ENCODE measurements at regions not wholly inside any gene's neighbourhood (a gene's known extent, or its start where the extent isn't known, plus 50 kb on each side); places are given as distances from the start of the nearest gene placed in this dataset.

DNA sequence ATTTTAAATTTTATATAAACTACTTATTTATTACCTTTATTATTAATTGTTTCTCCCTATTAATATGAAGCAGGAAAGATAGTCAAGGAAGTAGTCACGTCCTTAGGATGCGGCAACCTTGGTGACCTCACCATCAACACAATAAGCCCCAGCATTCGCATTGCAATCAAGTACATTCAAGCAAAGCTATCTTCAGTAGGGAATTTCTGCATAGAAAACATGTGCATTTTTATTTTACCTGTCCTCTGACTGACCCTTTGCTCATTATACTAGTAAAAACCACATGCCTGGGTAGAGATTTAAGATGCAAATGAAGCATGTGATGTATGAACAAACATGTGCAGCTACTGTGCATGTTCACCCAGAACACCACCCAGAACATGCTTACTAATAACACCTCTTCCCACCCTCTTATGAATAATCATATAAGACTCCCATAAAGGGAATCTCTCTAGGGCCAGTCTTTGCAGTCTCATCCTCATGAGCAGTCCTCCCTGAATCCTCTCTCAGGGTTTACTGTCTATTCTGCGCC lies 869.6 kb downstream of the TAF11L14 start:
- TF ChIP-seq, protein P1, sequence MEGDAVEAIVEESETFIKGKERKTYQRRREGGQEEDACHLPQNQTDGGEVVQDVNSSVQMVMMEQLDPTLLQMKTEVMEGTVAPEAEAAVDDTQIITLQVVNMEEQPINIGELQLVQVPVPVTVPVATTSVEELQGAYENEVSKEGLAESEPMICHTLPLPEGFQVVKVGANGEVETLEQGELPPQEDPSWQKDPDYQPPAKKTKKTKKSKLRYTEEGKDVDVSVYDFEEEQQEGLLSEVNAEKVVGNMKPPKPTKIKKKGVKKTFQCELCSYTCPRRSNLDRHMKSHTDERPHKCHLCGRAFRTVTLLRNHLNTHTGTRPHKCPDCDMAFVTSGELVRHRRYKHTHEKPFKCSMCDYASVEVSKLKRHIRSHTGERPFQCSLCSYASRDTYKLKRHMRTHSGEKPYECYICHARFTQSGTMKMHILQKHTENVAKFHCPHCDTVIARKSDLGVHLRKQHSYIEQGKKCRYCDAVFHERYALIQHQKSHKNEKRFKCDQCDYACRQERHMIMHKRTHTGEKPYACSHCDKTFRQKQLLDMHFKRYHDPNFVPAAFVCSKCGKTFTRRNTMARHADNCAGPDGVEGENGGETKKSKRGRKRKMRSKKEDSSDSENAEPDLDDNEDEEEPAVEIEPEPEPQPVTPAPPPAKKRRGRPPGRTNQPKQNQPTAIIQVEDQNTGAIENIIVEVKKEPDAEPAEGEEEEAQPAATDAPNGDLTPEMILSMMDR (IDR thresholded peaks at IDR 0.05): no peak
- TF ChIP-seq EP300 (IDR thresholded peaks at IDR 0.05): no peak
